Activated gamma-delta T cell (primary cell): ENCODE measurements at regions not wholly inside any gene's neighbourhood (a gene's known extent, or its start where the extent isn't known, plus 50 kb on each side); places are given as distances from the start of the nearest gene placed in this dataset.

Experiments
- DNase-seq: peaks from one replicate; lab custom pipeline; 2025; lab: John Stamatoyannopoulos, UW

GRCh38 chr15:70505936-70506912, 257.1 kb downstream of the UACA start:
- no peak for DNase-seq

- DNase-seq, result no peak
Measured at GRCh38 chr15:70505411-70505919, 257.9 kb downstream of the UACA start.

- DNase-seq, result no peak
Measured at GRCh38 chr15:70504988-70505387, 258.4 kb downstream of the UACA start.

GRCh38 chr15:70504299-70504951, 258.9 kb downstream of the UACA start:
- DNase-seq, result no peak

GRCh38 chr15:70503798-70504298, 259.5 kb downstream of the UACA start:
- DNase-seq, result no peak

- DNase-seq, result no peak
Measured at GRCh38 chr15:70503073-70503745, 260.1 kb downstream of the UACA start.

GRCh38 chr15:70502529-70502928, 260.8 kb downstream of the UACA start:
- no peak for DNase-seq

GRCh38 chr15:70501849-70502248, 261.5 kb downstream of the UACA start:
- no peak for DNase-seq

GRCh38 chr15:70501121-70501727, 262.1 kb downstream of the UACA start:
- DNase-seq, result no peak

- DNase-seq, result no peak
Measured at GRCh38 chr15:70499791-70500190, 263.6 kb downstream of the UACA start.

GRCh38 chr15:70498096-70498626, 265.2 kb downstream of the UACA start:
- no peak for DNase-seq

GRCh38 chr15:70497661-70498060, 265.7 kb downstream of the UACA start:
- no peak for DNase-seq

GRCh38 chr15:70495991-70496599, 267.3 kb downstream of the UACA start:
- DNase-seq, result no peak

GRCh38 chr15:70494852-70495571, 268.3 kb downstream of the UACA start:
- no peak for DNase-seq

GRCh38 chr15:70494517-70494851, 268.9 kb downstream of the UACA start:
- DNase-seq, result no peak

- DNase-seq, result no peak
Measured at GRCh38 chr15:70493787-70494516, 269.4 kb downstream of the UACA start.

- DNase-seq, result no peak
Measured at GRCh38 chr15:70493376-70493775, 270.0 kb downstream of the UACA start.

- DNase-seq, result peak; percentile 44
Measured at GRCh38 chr15:70492240-70493177, 270.8 kb downstream of the UACA start.

- DNase-seq, result no peak
Measured at GRCh38 chr15:70491641-70492040, 271.7 kb downstream of the UACA start.
